ENCODE measurements at regions not wholly inside any gene's neighbourhood (a gene's known extent, or its start where the extent isn't known, plus 50 kb on each side); places are given as distances from the start of the nearest gene placed in this dataset.
"Not testable (repeated sequence)": the region's sequence is repeated elsewhere in the genome, so short reads cannot be mapped to it uniquely, and the experiment has no call there.

- TF ChIP-seq CTCF (IDR thresholded peaks at IDR 0.05); EZH2 (IDR thresholded peaks at IDR 0.05; ENCODE audit: borderline replicate concordance, insufficient read depth, low read depth, low read length, poor library complexity, severe bottlenecking): not testable (repeated sequence)
Observed at GRCh38 chr14:27672811-27673737, 1075.2 kb upstream of the NOVA1 start.
